ENCODE measurements at regions not wholly inside any gene's neighbourhood (a gene's known extent, or its start where the extent isn't known, plus 50 kb on each side); places are given as distances from the start of the nearest gene placed in this dataset.

GRCh38 chr4:32290102-32290501, 1569.9 kb downstream of the PCDH7 start:
- TF ChIP-seq ARNTL (CRISPR knock-in tag; IDR thresholded peaks at IDR 0.05; ENCODE audit: borderline replicate concordance, low read depth) (no peak), ZNF8 (CRISPR knock-in tag; IDR thresholded peaks at IDR 0.05) (no peak), PATZ1 (CRISPR knock-in tag; IDR thresholded peaks at IDR 0.05; ENCODE audit: borderline replicate concordance) (no peak), TSHZ2 (CRISPR knock-in tag; IDR thresholded peaks at IDR 0.05) (no peak), CSRNP3 (CRISPR knock-in tag; IDR thresholded peaks at IDR 0.05) (no peak), ZFP30 (CRISPR knock-in tag; IDR thresholded peaks at IDR 0.05) (no peak), ZFP3 (CRISPR knock-in tag; IDR thresholded peaks at IDR 0.05) (no peak), SNAI2 (CRISPR knock-in tag; IDR thresholded peaks at IDR 0.05) (no peak), ESRRG (CRISPR knock-in tag; IDR thresholded peaks at IDR 0.05) (no peak), ZNF70 (CRISPR knock-in tag; IDR thresholded peaks at IDR 0.05) (no peak), RARB (CRISPR knock-in tag; IDR thresholded peaks at IDR 0.05) (no peak)

All from SK-N-SH treated with all-trans-retinoic acid at 6 μM for 48 hours (cell line).